Neutrophil (primary cell): ENCODE measurements at regions not wholly inside any gene's neighbourhood (a gene's known extent, or its start where the extent isn't known, plus 50 kb on each side); places are given as distances from the start of the nearest gene placed in this dataset.

Experiments used
- H3K27ac ChIP-seq: fragments of 200-600 bp; sonication (generic); 2 replicates; pipeline ENCODE4 v1.5.1; 2016; ENCODE audit warnings: mild to moderate bottlenecking, moderate library complexity
- H3K27me3 ChIP-seq: fragments of 200-600 bp; sonication (generic); 2 replicates; pipeline ENCODE4 v1.6.0; 2016; ENCODE audit warnings: mild to moderate bottlenecking
- H3K36me3 ChIP-seq: fragments of 200-600 bp; sonication (generic); 2 replicates; pipeline ENCODE4 v1.5.1; 2017
- H3K4me1 ChIP-seq, 2 experiments: fragments of 200-600 bp in 1 of 2; sonication (generic) in 1 of 2; 1 replicate in 1 of 2; 2 replicates in 1 of 2; pipeline versions ENCODE4 v1.5.1 to v1.6.1; 2013 to 2016; ENCODE audit warnings: low read depth in 1 of 2, low read length in 1 of 2, mild to moderate bottlenecking in 1 of 2, moderate library complexity in 1 of 2; ENCODE audit not compliant: control insufficient read depth in 1 of 2, insufficient read depth in 1 of 2
- H3K4me3 ChIP-seq, 2 experiments: fragments of 200-600 bp in 1 of 2; sonication (generic) in 1 of 2; 1 replicate in 1 of 2; 2 replicates in 1 of 2; pipeline ENCODE4 v1.5.1; 2013 to 2016; ENCODE audit warnings: low read depth in 1 of 2, low read length in 1 of 2, mild to moderate bottlenecking in 1 of 2, moderate library complexity in 1 of 2
- H3K9me3 ChIP-seq: fragments of 200-600 bp; sonication (generic); 2 replicates; pipeline ENCODE4 v1.5.1; 2016
- CTCF ChIP-seq: fragments of 200-600 bp; sonication (generic); IDR thresholded peaks from 2 replicates; pipeline ENCODE4 v1.5.1; 2016; ENCODE audit warnings: antibody characterized with exemption

GRCh38 chr12:90819709-90820108 is 135.3 kb downstream of the CCER1 start:
- Histone ChIP-seq H3K27me3 (no peaks in the 10 kb centered on the region), H3K4me1 (no peaks in the 10 kb centered on the region)
- TF ChIP-seq CTCF = no peak

DNA sequence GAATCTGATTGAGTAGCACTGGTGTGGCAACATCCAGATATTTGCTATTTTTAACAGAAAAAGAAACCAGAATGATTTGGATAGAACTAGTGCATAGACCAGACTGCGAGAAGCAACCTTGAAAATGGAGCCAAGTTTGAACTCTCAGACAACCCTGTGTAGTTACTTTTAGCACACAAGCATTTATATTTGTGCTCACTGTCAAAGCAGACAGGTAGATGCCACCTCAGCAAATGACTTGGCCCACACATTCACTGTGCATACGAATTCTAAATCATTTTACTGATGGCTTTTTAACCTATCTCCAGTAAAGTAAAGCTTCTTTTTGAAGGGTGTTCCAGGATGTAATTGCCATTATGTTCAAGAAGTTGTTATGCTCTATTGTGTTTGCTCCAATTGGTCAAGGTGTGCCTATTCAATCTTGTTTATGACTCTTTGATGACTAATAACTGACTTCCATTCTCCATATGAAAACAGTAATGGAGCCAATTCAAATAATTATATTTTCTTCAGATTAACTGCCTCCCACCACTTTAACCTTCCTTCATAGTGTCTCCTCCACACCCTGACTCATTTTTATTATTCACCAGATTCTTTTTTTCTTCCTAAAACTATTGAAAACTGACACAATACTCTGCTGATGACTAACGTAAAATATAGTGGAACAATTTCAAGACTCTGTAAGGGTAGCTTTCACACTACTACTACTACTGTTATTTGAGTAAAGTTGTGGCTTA is 138.5 kb downstream of the CCER1 start:
- Histone ChIP-seq H3K4me1 (no peaks in the 10 kb centered on the region), H3K36me3 (no peaks in the 10 kb centered on the region), H3K9me3 (no peaks in the 10 kb centered on the region), H3K4me3 (no peak overlapping the region), H3K27me3 (no peaks in the 10 kb centered on the region), H3K27ac (no peak overlapping the region)
- TF ChIP-seq CTCF = no peak

More at GRCh38 chr12:90819709-90820108, 135.3 kb downstream of the CCER1 start:
- no peaks in the 10 kb centered on the region for H3K36me3 ChIP-seq
- H3K4me3 ChIP-seq = no peak overlapping the region
- no peak overlapping the region for H3K27ac ChIP-seq
- H3K9me3 ChIP-seq = no peaks in the 10 kb centered on the region

GRCh38 chr12:90809940-90810339 is 145.0 kb downstream of the CCER1 start:
- no peak overlapping the region for H3K27ac ChIP-seq
- H3K4me1 ChIP-seq = no peaks in the 10 kb centered on the region
- H3K4me3 ChIP-seq = no peak overlapping the region
- no peaks in the 10 kb centered on the region for H3K9me3 ChIP-seq
- H3K36me3 ChIP-seq = no peaks in the 10 kb centered on the region
- no peak for TF ChIP-seq CTCF
- H3K27me3 ChIP-seq = no peaks in the 10 kb centered on the region

DNA sequence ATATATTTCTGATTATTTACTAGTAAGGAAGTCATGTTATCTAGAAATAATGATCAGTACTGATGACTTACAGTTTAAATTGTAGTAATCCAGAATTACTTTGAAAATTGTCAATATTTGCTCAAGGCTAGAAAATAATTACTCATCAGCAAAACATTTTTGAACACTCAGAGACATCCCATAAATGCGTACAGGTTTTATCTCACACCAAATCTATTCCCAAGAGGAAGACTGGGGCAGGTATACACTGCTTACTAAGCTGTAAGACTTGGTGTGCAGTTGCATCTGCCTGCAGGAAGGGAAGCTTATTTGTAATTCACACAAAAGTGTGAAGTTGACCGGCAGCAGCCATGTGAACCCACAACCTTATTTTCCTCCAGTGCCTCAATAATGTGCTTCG is 146.4 kb downstream of the CCER1 start:
- no peaks in the 10 kb centered on the region for H3K27me3 ChIP-seq
- H3K4me1 ChIP-seq = no peaks in the 10 kb centered on the region
- no peaks in the 10 kb centered on the region for H3K9me3 ChIP-seq
- H3K36me3 ChIP-seq = no peaks in the 10 kb centered on the region
- no peak overlapping the region for H3K4me3 ChIP-seq
- TF ChIP-seq CTCF = no peak
- no peak overlapping the region for H3K27ac ChIP-seq

DNA sequence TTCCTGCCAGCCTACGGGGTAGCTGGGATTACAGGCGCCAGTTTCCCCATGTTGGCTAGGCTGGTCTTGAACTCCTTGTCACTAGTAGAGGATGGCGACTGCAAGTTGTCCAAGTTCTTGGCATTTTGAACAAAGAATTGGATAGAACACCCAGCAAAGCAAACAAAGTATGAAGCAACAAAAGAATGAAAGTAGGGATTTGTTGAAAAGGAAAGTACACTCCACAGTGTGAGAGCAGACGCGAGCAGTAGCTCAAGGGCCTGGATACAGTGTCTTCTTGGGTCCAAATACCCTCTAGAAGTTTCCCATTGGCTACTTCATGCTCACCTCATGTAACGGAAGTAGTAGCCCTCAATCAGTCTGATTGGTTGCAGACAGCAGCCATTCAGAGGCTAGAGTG is 152.2 kb downstream of the CCER1 start:
- no peaks in the 10 kb centered on the region for H3K36me3 ChIP-seq
- no peak overlapping the region for H3K27ac ChIP-seq
- H3K4me1 ChIP-seq = no peaks in the 10 kb centered on the region
- TF ChIP-seq CTCF = no peak
- no peaks in the 10 kb centered on the region for H3K27me3 ChIP-seq
- no peaks in the 10 kb centered on the region for H3K9me3 ChIP-seq
- H3K4me3 ChIP-seq = no peak overlapping the region
